Suppressor macrophage treated with lipopolysaccharide for 1 hour (primary cell): ENCODE measurements at regions not wholly inside any gene's neighbourhood (a gene's known extent, or its start where the extent isn't known, plus 50 kb on each side); places are given as distances from the start of the nearest gene placed in this dataset.

Experiments used
- DNase-seq, 3 donors: peaks; one replicate each; pipeline ENCODE4 v3.0.0-alpha.2; 2020 to 2022

GRCh38 chr20:10925767-10926166, 252.0 kb upstream of the JAG1 start:
- DNase-seq: peak in 1 of 3 donors; percentile 22

- DNase-seq: no peak
Observed at GRCh38 chr20:10927011-10927583, 253.3 kb upstream of the JAG1 start.

GRCh38 chr20:10927936-10928840, 254.4 kb upstream of the JAG1 start:
- DNase-seq: no peak

- DNase-seq: no peak
Observed at GRCh38 chr20:10928841-10929421, 255.1 kb upstream of the JAG1 start.

GRCh38 chr20:10935658-10936402, 262.0 kb upstream of the JAG1 start:
- DNase-seq: no peak

- no peak for DNase-seq
Observed at GRCh38 chr20:10936786-10937185, 263.0 kb upstream of the JAG1 start.

- DNase-seq: no peak
Observed at GRCh38 chr20:10939331-10939941, 265.6 kb upstream of the JAG1 start.

GRCh38 chr20:10940941-10941340, 267.1 kb upstream of the JAG1 start:
- no peak for DNase-seq

- DNase-seq: no peak
Observed at GRCh38 chr20:10943686-10944265, 270.0 kb upstream of the JAG1 start.

GRCh38 chr20:10946124-10946880, 272.5 kb upstream of the JAG1 start:
- no peak for DNase-seq

- no peak for DNase-seq
Observed at GRCh38 chr20:10947726-10948125, 273.9 kb upstream of the JAG1 start.

GRCh38 chr20:10949930-10950783, 276.4 kb upstream of the JAG1 start:
- no peak for DNase-seq

- no peak for DNase-seq
Observed at GRCh38 chr20:10951216-10951615, 277.4 kb upstream of the JAG1 start.

GRCh38 chr20:10951904-10952303, 278.1 kb upstream of the JAG1 start:
- DNase-seq: no peak

GRCh38 chr20:10953437-10953836, 279.6 kb upstream of the JAG1 start:
- DNase-seq: no peak

- no peak for DNase-seq
Observed at GRCh38 chr20:10954137-10954840, 280.5 kb upstream of the JAG1 start.

- no peak for DNase-seq
Observed at GRCh38 chr20:10954908-10955580, 281.2 kb upstream of the JAG1 start.

GRCh38 chr20:10958279-10958678, 284.5 kb upstream of the JAG1 start:
- no peak for DNase-seq

- no peak for DNase-seq
Observed at GRCh38 chr20:10960416-10960815, 286.6 kb upstream of the JAG1 start.
